Adrenal gland (tissue), 5 donors: ENCODE measurements at regions not wholly inside any gene's neighbourhood (a gene's known extent, or its start where the extent isn't known, plus 50 kb on each side); places are given as distances from the start of the nearest gene placed in this dataset.

Experiments
- POLR2A ChIP-seq, 2 donors: fragments of 450-650 bp; IDR thresholded peaks; one replicate each; pipeline ENCODE4 v1.6.1; 2017; ENCODE audit warnings: antibody characterized with exemption in 2 of 2, mild to moderate bottlenecking in 2 of 2, moderate library complexity in 1 of 2
- TF ChIP-seq, protein P1 (sequence below), 6 experiments: fragments of 450-650 bp in 4 of 6; fragments of 200-600 bp in 2 of 6; sonication (generic) in 1 of 6; IDR thresholded peaks; 1 replicate in 5 of 6; 2 replicates in 1 of 6; pipeline versions ENCODE4 v1.5.1 to v1.8.0; 2016 to 2021; ENCODE audit warnings: antibody characterized with exemption in 6 of 6, mild to moderate bottlenecking in 2 of 6, moderate library complexity in 1 of 6
- donor health status: DM: no; HTN: no; CAD: no.

DNA sequence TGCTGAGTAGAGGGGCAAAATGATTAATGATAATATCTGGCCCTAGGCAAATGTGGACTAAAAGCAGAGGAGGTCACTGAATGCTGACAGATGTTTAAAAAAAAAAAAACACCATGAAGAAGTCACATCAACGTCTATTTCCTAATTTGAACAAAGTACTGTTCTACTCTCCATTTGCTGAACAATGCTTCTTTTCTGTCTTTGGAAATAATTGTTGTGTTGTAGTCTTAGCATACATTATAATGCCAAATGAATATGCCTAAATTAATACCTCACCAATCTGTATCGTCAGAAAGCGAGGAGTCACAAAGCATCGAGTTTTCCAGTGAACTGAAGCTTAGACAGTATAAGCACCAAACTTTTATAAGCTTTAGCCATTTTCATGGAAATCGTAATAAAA is 140.9 kb upstream of the JADE1 start:
- TF ChIP-seq, protein P1, sequence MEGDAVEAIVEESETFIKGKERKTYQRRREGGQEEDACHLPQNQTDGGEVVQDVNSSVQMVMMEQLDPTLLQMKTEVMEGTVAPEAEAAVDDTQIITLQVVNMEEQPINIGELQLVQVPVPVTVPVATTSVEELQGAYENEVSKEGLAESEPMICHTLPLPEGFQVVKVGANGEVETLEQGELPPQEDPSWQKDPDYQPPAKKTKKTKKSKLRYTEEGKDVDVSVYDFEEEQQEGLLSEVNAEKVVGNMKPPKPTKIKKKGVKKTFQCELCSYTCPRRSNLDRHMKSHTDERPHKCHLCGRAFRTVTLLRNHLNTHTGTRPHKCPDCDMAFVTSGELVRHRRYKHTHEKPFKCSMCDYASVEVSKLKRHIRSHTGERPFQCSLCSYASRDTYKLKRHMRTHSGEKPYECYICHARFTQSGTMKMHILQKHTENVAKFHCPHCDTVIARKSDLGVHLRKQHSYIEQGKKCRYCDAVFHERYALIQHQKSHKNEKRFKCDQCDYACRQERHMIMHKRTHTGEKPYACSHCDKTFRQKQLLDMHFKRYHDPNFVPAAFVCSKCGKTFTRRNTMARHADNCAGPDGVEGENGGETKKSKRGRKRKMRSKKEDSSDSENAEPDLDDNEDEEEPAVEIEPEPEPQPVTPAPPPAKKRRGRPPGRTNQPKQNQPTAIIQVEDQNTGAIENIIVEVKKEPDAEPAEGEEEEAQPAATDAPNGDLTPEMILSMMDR (IDR thresholded peaks at IDR 0.05): no peak
- no peak for TF ChIP-seq POLR2A (IDR thresholded peaks at IDR 0.05)
